AG20443 (cell line): ENCODE measurements at regions not wholly inside any gene's neighbourhood (a gene's known extent, or its start where the extent isn't known, plus 50 kb on each side); places are given as distances from the start of the nearest gene placed in this dataset.
A peak's percentile ranks its signal among the peaks of the same experiment; 100 is the strongest.

Source experiments
- DNase-seq: peaks from one replicate; pipeline ENCODE4 v3.0.0; 2012; ENCODE audit warnings: low spot score, mixed read lengths

DNA sequence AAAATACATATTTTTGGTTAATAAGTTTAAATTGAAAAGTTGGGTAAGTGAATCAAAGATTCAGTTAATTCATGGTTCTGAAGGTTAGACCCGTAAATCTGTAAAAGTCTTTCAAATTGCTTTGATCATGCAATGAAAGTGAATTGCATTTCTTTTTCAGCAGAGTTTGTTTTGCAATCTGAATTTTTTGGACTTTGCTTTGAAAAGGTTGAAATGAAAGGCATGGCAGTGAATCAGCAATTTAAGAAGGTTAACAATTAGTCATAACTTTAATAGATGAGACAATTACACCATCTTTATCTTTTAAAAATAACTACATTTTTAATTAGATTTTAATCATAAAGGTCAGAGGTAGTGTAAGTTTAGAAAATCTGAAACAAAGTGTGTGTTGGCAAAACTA is 310.9 kb upstream of the KCNJ16 start:
- no peak for DNase-seq

GRCh38 chr17:69769050-69769449 is 306.0 kb upstream of the KCNJ16 start:
- no peak for DNase-seq

- no peak for DNase-seq
These were observed 301.9 kb upstream of the KCNJ16 start for GRCh38 chr17:69773081-69773480.

DNA sequence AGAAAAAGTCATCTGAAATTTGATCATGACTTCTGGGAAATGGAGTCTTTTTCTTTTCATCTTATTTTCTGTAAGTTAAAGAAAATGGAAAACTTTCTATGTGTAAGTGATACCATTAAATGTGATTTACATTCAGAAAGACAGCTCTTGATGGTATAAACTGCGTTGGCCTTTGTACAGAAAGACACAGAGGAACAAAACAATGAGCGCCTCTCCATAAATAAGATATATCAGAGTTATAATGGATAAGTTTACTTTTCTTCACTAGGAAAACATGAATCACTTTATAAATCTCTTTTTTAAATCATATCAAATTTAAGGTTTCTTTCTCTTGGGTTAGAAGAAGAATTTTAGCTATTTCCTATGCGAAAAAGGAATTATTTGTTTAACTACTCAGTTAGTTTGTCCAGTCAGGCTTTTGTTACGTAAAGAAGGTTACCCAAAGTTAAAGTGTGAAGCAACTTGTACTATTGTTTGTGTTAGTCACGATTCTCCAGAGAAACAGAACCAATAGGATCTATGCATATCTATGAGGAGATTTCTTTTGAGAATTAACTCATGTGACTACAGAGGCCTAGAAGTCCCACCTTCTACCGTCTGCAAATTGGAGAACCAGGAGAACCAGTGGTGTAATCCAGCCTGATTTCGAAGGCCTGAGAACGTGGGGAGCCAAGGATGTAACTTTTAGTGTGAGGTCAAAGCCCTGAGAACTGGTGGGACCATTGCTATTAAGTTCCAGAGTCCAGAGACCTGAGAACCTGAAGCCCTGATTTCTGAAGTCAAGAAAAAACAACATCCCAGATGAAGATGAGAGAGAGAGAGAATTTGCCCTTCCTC is 295.4 kb upstream of the KCNJ16 start:
- DNase-seq: no peak

- no peak for DNase-seq
These were observed 291.2 kb upstream of the KCNJ16 start for GRCh38 chr17:69783865-69784264.

- DNase-seq: no peak
These were observed 286.1 kb upstream of the KCNJ16 start for GRCh38 chr17:69788957-69789356.

GRCh38 chr17:69796078-69796477 is 278.9 kb upstream of the KCNJ16 start:
- DNase-seq: no peak

GRCh38 chr17:69800870-69801269 is 274.2 kb upstream of the KCNJ16 start:
- no peak for DNase-seq

DNA sequence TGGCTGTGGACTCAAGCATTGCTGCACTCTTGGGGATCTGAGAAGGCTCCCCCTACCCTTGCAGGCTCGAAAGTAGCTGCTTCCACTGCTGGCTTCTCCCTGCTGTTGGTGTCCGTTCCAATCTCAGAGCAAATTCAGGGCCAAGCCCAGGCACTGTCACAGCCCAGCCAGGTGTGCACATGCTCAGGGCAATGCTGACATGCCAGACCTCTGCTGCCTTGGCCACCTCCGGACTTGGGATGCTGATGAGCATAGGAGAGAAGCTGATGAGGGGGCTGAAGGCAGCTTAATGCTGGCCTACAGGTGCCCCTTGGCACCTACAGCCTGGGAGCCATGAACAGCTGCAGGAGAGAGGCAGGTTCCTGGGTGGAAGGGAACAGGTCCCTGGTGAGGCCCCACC is 273.7 kb upstream of the KCNJ16 start:
- no peak for DNase-seq

GRCh38 chr17:69802045-69802740 is 272.8 kb upstream of the KCNJ16 start:
- DNase-seq: no peak

- no peak for DNase-seq
These were observed 265.7 kb upstream of the KCNJ16 start for GRCh38 chr17:69809331-69809730.

DNA sequence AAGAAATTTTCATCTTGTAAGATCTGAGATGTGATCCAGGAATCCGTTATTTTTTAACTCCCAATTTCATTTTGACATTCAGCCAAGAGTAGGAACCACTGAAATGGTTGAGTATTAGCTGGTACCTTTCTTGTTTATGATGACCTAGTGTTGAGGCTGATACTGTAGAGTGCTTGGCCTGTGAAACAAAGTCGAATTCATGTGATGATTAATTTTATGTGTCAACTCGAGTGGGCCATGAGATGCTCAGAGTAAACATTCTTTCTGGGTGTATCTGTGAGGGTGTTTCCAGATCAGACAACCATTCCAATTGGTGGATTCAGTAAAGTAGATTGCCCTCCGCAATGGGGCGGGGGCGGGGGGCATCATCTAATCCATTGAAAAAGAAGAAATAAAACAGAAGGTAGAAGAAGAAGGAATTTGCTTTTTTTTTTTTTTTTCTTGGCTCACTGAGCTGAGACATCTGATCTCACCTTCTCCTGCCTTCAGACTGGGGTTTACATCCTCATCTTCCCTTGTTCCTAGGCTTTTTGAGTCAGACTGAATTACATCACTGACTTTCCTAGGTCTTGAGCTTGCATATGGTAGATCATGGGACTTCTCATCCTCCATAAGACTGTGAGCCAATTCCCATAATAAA is 264.6 kb upstream of the KCNJ16 start:
- DNase-seq: no peak

GRCh38 chr17:69812240-69812837 is 262.7 kb upstream of the KCNJ16 start:
- no peak for DNase-seq

- no peak for DNase-seq
These were observed 261.0 kb upstream of the KCNJ16 start for GRCh38 chr17:69814031-69814430.

DNA sequence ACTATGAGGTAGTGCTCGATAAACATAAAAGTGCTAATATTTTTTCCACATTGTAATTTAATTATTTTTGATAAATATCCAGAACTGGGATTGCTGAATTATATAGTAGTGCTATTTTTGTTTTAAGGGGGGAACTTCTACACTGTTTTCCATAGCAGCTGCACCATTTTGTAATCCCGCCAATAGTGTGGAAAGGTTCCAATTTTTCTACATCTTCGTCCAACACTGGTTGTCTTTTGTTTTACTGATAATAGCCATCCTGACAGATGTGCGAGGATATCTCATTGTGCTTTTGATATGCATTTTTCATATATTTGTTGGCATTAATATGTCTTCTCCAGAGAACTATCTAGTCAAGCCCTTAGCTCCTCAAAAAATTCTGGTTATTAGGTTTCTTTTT is 259.6 kb upstream of the KCNJ16 start:
- no peak for DNase-seq

GRCh38 chr17:69818467-69818866 is 256.6 kb upstream of the KCNJ16 start:
- no peak for DNase-seq

DNA sequence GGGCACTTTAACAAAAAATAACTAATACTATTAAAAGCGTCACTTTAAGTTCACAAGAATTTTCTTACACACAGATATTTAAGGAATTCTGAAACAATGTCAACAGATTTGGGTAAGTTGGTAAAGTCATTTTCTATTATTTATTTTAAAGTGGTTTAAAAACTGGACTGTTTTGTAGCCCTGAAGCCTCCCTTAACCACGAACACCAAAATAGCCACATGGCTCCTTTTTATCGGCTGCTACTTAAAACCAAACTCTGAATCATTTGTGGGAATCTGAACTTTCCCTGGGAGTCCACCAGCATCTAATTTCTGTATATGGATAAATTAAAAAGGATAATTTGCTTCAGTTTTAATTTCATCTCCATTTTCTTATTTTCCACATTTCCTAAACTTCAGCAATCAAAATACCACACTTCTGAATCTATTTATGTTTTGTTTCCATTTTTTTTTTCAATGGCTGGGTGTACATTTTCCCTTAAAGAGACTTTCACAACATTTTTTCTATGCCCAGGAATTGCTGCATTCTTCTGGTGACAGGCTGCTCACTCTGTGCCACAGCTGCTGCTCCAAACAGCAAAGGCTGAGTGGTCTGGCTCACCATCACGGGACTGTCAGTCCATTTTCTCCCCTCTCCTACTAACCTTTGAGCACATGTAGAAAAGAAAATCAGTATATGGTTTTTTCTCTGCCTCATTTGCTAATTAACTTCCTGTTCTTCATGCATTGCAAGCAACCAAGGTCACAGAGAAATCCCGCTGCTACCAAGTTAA is 255.5 kb upstream of the KCNJ16 start:
- DNase-seq: peak; percentile 47

- no peak for DNase-seq
These were observed 254.1 kb upstream of the KCNJ16 start for GRCh38 chr17:69820876-69821473.

GRCh38 chr17:69822314-69822875 is 252.6 kb upstream of the KCNJ16 start:
- no peak for DNase-seq

DNA sequence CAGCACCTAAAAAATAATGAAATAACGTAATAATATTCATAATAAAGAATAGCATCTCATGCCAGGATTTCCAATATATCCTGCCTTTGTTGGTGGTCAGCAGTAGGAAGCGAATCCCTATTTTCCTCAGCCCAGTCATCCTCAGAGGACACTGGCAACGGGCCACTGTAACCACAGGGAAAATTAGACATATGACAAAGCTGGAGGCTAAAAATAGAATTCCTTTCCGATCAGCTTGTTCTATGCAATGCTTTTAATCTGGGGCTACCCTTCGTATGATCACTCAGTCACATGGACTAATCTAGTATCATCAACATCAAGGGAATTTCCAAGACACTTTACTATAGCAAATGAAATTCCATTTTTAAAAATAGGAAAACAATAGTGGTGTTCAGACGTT is 246.9 kb upstream of the KCNJ16 start:
- DNase-seq: peak; percentile 56

DNA sequence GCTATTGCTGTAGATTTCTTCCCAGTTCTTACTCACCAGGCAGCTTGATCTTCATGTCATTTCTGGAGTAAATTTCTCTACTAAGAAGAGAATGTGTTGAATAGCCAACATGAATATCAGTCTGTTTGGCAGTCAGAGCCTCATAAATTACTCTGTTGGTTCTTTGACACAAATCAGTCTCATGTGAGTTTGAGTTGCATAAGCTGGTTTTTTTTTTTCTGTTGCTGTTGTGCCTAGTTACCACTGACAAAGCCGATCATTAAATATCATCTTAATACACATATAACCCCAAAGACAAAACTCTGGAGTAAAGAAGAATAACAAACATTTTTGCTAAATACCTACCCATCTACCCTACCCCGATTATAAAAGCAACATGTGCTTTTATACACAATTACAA is 240.5 kb upstream of the KCNJ16 start:
- DNase-seq: no peak
